GM12878 (cell line): ENCODE measurements at regions not wholly inside any gene's neighbourhood (a gene's known extent, or its start where the extent isn't known, plus 50 kb on each side); places are given as distances from the start of the nearest gene placed in this dataset.

Source experiments
- ATAC-seq: fragments of 200-7000 bp; cut with Tn5 transposase; 3 replicates; pipeline ENCODE4 v1.9.1; 2020; ENCODE audit warnings: mild to moderate bottlenecking, moderate library complexity
- BruUV-seq: library from RNA; stranded (reverse); fragments of 400-500 nt; replicated peaks from 2 replicates; lab custom pipeline; 2021; lab: Mats Ljungman, UMichigan
- CTCF ChIA-PET: fragments of 300-600 bp; sonication (Branson Sonifier 250); formaldehyde crosslinking; extraction: SDS; loops from one replicate; lab custom pipeline; 2021; ENCODE audit warnings: inconsistent platforms; lab: Yijun Ruan, JAX
- POLR2A ChIA-PET: fragments of 350-600 bp; formaldehyde crosslinking; extraction: SDS; loops from one replicate; lab custom pipeline; 2021; ENCODE audit warnings: inconsistent platforms; lab: Charles Lee
- RAD21 ChIA-PET: fragments of 300-600 bp; sonication (Branson Sonifier 250); formaldehyde crosslinking; loops from one replicate; lab custom pipeline; 2023; ENCODE audit warnings: antibody characterized with exemption; ENCODE audit not compliant: unreplicated experiment; lab: Charles Lee
- SMC1A ChIA-PET: fragments of 300-600 bp; sonication (Branson Sonifier 250); formaldehyde crosslinking; loops from one replicate; lab custom pipeline; 2023; ENCODE audit not compliant: unreplicated experiment, uncharacterized antibody; lab: Charles Lee
- DNase-seq: peaks from one replicate; pipeline ENCODE4 v3.0.0-alpha.2; 2011; ENCODE audit warnings: low read depth, low spot score
- FAIRE-seq: peaks from 3 replicates; lab custom pipeline; 2011; peaks lifted over from hg19 to GRCh38; lab: Jason Lieb, UNC
- H2AFZ ChIP-seq: 2 replicates; pipeline ENCODE4 v1.6.0; 2011; ENCODE audit warnings: low read depth, low read length, control low read depth; ENCODE audit not compliant: control insufficient read depth
- H3K27ac ChIP-seq: 2 replicates; pipeline ENCODE4 v1.5.1; 2011; ENCODE audit warnings: control low read depth; ENCODE audit not compliant: control insufficient read depth, insufficient read depth
- H3K27me3 ChIP-seq, 2 experiments: replicated peaks in 1 of 2; 2 replicates each; pipeline versions ENCODE4 v1.6.0 to v1.6.1; 2011; ENCODE audit warnings: low read length in 1 of 2; ENCODE audit not compliant: control insufficient read depth in 2 of 2, insufficient read depth in 2 of 2
- H3K36me3 ChIP-seq, 2 experiments: 2 replicates each; pipeline ENCODE4 v1.5.1; 2011; ENCODE audit warnings: low read length in 1 of 2; ENCODE audit not compliant: control insufficient read depth in 2 of 2, insufficient read depth in 2 of 2
- H3K4me1 ChIP-seq: 2 replicates; pipeline ENCODE4 v1.6.1; 2011; ENCODE audit warnings: mild to moderate bottlenecking, low read length, moderate library complexity, mixed read lengths; ENCODE audit not compliant: control insufficient read depth, insufficient read depth
- H3K4me2 ChIP-seq: 2 replicates; pipeline ENCODE4 v1.6.0; 2011; ENCODE audit warnings: control low read depth; ENCODE audit not compliant: control insufficient read depth, insufficient read depth
- H3K4me3 ChIP-seq: fragments of 200-600 bp; sonication (generic); 2 replicates; pipeline ENCODE4 v1.5.1; 2016
- H3K79me2 ChIP-seq: 2 replicates; pipeline ENCODE4 v1.6.0; 2011; ENCODE audit warnings: low read length; ENCODE audit not compliant: control insufficient read depth, insufficient read depth
- H3K9ac ChIP-seq: 2 replicates; pipeline ENCODE4 v1.8.0; 2011; ENCODE audit warnings: low read length, control low read depth, mixed read lengths; ENCODE audit not compliant: control insufficient read depth, insufficient read depth
- H3K9me3 ChIP-seq: replicated peaks from 3 replicates; pipeline ENCODE4 v1.5.1; 2011; ENCODE audit warnings: mild to moderate bottlenecking, low read length; ENCODE audit not compliant: control insufficient read depth, insufficient read depth
- H4K20me1 ChIP-seq: 2 replicates; pipeline ENCODE4 v1.6.0; 2011; ENCODE audit not compliant: control insufficient read depth, insufficient read depth
- CHD1 ChIP-seq: IDR thresholded peaks from 2 replicates; pipeline ENCODE4 v1.6.1; 2012; ENCODE audit warnings: low read depth, low read length, improper control_type of control experiment
- ELK1 ChIP-seq: IDR thresholded peaks from 2 replicates; pipeline ENCODE4 v1.6.1; 2012; ENCODE audit warnings: low read depth, low read length, improper control_type of control experiment
- HDAC2 ChIP-seq: fragments of 200-600 bp; sonication (generic); IDR thresholded peaks from 2 replicates; pipeline ENCODE4 v1.6.1; 2017
- KAT2A ChIP-seq: conservative IDR thresholded peaks from 2 replicates; pipeline ENCODE4 v1.6.1; 2011; ENCODE audit warnings: low read depth, low read length; ENCODE audit not compliant: control insufficient read depth
- KDM1A ChIP-seq: fragments of 200-600 bp; sonication (generic); IDR thresholded peaks from 2 replicates; pipeline ENCODE4 v1.6.1; 2016; ENCODE audit warnings: borderline replicate concordance
- KLF5 ChIP-seq: fragments of 450-650 bp; IDR thresholded peaks from 2 replicates; pipeline ENCODE4 v1.6.1; 2014; ENCODE audit warnings: mild to moderate bottlenecking; ENCODE audit not compliant: partially characterized antibody
- MLLT1 ChIP-seq: fragments of 450-650 bp; IDR thresholded peaks from 2 replicates; pipeline ENCODE4 v1.6.1; 2016; ENCODE audit warnings: mild to moderate bottlenecking
- SMC3 ChIP-seq: IDR thresholded peaks from 2 replicates; pipeline ENCODE4 v1.6.1; 2011; ENCODE audit warnings: low read length, improper control_type of control experiment, borderline replicate concordance
- TBL1XR1 ChIP-seq: IDR thresholded peaks from 2 replicates; pipeline ENCODE4 v1.6.1; 2012; ENCODE audit warnings: low read depth, low read length, improper control_type of control experiment
- YBX1 ChIP-seq: fragments of 450-650 bp; IDR thresholded peaks from 2 replicates; pipeline ENCODE4 v1.6.1; 2016; ENCODE audit warnings: antibody characterized with exemption
- in situ Hi-C: fragments of 300-500 bp; cut with MboI; formaldehyde crosslinking; loops from 9 replicates; pipeline ENCODE4 v1.14.3; 2018; ENCODE audit warnings: mixed read lengths
- intact Hi-C: fragments of 100-400 bp; cut with micrococcal nuclease; formaldehyde crosslinking; loops from one replicate; pipeline ENCODE4 v1.14.2; 2022; ENCODE audit not compliant: unreplicated experiment
- TF ChIP-seq, protein P1 (sequence below): fragments of 450-650 bp; conservative IDR thresholded peaks from 2 replicates; pipeline ENCODE4 v1.6.1; 2017; ENCODE audit warnings: mild to moderate bottlenecking, moderate library complexity
- TF ChIP-seq, protein P2 (sequence below): fragments of 450-650 bp; IDR thresholded peaks from 2 replicates; pipeline ENCODE4 v1.6.1; 2017; ENCODE audit warnings: antibody characterized with exemption, mild to moderate bottlenecking, moderate library complexity

GRCh38 chr6:148671085-148671484, 75.7 kb upstream of the UST start (continued):
- TF ChIP-seq, protein P1, sequence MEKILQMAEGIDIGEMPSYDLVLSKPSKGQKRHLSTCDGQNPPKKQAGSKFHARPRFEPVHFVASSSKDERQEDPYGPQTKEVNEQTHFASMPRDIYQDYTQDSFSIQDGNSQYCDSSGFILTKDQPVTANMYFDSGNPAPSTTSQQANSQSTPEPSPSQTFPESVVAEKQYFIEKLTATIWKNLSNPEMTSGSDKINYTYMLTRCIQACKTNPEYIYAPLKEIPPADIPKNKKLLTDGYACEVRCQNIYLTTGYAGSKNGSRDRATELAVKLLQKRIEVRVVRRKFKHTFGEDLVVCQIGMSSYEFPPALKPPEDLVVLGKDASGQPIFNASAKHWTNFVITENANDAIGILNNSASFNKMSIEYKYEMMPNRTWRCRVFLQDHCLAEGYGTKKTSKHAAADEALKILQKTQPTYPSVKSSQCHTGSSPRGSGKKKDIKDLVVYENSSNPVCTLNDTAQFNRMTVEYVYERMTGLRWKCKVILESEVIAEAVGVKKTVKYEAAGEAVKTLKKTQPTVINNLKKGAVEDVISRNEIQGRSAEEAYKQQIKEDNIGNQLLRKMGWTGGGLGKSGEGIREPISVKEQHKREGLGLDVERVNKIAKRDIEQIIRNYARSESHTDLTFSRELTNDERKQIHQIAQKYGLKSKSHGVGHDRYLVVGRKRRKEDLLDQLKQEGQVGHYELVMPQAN, result no peak
- no peak for TF ChIP-seq HDAC2
- no peak for TF ChIP-seq KDM1A

DNA sequence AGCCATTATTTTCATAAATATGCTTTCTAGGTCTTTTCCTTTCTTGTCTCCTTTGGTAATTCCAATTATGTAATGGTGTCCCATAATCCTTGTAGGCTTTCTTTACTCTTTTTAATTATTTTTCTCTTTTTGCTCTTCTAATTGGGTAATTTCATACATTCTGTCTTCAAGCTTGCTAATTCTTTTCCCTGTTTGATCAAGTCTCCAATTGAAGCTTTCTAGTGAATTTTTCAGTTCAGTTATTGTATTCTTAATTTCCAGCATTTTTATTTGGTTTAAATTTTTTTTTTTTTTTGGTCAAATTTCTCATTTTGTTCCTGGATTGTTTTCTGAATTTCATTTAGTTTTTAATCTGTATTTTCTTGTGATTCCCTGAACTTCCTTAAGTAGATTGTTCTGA, 74.9 kb upstream of the UST start:
- Histone ChIP-seq H3K4me3 (no peak overlapping the region), H3K9me3 (peaks cover 44% of the 10 kb centered on the region; the same call in 2 of the 3 replicates), H3K27me3 (no peaks in the 10 kb centered on the region), H3K27ac (no peak overlapping the region), H3K4me1 (no peaks in the 10 kb centered on the region), H2AFZ (no peak overlapping the region), H3K4me2 (no peak overlapping the region), H3K36me3 (no peaks in the 10 kb centered on the region; a peak in 1 of 4 replicates), H3K79me2 (no peaks in the 10 kb centered on the region), H4K20me1 (no peaks in the 10 kb centered on the region), H3K9ac (no peak overlapping the region)
- ChIA-PET CTCF (interaction anchor here (1.0 kb wide), 1 partner anchor 492 kb away, joined by 3 read pairs; no protein-coding TSS in a partner anchor), RAD21 (no interaction called here), SMC1A (interaction anchor here (0.9 kb wide), 1 partner anchor 11 kb away, joined by 4 read pairs; no protein-coding TSS in a partner anchor), POLR2A (interaction anchor here (1.3 kb wide), 1 partner anchor 14 kb away, joined by 3 read pairs; no protein-coding TSS in a partner anchor)
- intact Hi-C loops (no loop called here), in situ Hi-C loops (no loop called here)
- DNase-seq, result no peak
- no peak for ATAC-seq
- no peak for FAIRE-seq
- BruUV-seq, result no TSS peak
- TF ChIP-seq ELK1 (no peak), SMC3 (no peak), MLLT1 (no peak), YBX1 (no peak), CHD1 (no peak), TBL1XR1 (no peak), KAT2A (no peak), KLF5 (no peak)
- TF ChIP-seq, protein P2, sequence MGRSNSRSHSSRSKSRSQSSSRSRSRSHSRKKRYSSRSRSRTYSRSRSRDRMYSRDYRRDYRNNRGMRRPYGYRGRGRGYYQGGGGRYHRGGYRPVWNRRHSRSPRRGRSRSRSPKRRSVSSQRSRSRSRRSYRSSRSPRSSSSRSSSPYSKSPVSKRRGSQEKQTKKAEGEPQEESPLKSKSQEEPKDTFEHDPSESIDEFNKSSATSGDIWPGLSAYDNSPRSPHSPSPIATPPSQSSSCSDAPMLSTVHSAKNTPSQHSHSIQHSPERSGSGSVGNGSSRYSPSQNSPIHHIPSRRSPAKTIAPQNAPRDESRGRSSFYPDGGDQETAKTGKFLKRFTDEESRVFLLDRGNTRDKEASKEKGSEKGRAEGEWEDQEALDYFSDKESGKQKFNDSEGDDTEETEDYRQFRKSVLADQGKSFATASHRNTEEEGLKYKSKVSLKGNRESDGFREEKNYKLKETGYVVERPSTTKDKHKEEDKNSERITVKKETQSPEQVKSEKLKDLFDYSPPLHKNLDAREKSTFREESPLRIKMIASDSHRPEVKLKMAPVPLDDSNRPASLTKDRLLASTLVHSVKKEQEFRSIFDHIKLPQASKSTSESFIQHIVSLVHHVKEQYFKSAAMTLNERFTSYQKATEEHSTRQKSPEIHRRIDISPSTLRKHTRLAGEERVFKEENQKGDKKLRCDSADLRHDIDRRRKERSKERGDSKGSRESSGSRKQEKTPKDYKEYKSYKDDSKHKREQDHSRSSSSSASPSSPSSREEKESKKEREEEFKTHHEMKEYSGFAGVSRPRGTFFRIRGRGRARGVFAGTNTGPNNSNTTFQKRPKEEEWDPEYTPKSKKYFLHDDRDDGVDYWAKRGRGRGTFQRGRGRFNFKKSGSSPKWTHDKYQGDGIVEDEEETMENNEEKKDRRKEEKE, result no peak
